ENCODE measurements at regions not wholly inside any gene's neighbourhood (a gene's known extent, or its start where the extent isn't known, plus 50 kb on each side); places are given as distances from the start of the nearest gene placed in this dataset.

- H3K4me3 ChIP-seq, result no peak overlapping the region
- intact Hi-C loops (cut with micrococcal nuclease), result no loop called here
- no peaks in the 10 kb centered on the region for H3K9me3 ChIP-seq (replicated peaks)
- TF ChIP-seq, protein P1, sequence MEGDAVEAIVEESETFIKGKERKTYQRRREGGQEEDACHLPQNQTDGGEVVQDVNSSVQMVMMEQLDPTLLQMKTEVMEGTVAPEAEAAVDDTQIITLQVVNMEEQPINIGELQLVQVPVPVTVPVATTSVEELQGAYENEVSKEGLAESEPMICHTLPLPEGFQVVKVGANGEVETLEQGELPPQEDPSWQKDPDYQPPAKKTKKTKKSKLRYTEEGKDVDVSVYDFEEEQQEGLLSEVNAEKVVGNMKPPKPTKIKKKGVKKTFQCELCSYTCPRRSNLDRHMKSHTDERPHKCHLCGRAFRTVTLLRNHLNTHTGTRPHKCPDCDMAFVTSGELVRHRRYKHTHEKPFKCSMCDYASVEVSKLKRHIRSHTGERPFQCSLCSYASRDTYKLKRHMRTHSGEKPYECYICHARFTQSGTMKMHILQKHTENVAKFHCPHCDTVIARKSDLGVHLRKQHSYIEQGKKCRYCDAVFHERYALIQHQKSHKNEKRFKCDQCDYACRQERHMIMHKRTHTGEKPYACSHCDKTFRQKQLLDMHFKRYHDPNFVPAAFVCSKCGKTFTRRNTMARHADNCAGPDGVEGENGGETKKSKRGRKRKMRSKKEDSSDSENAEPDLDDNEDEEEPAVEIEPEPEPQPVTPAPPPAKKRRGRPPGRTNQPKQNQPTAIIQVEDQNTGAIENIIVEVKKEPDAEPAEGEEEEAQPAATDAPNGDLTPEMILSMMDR (IDR thresholded peaks at IDR 0.05; ENCODE audit: borderline replicate concordance), result no peak
- no peak for DNase-seq
- H3K36me3 ChIP-seq, result no peaks in the 10 kb centered on the region
- H3K27me3 ChIP-seq (ENCODE audit: low read depth), result no peaks in the 10 kb centered on the region
- H3K27ac ChIP-seq (replicated peaks), result no peak overlapping the region
- H3K4me1 ChIP-seq, result no peaks in the 10 kb centered on the region
These were observed 925.7 kb downstream of the EPHA4 start for GRCh38 chr2:220646424-220646823.

- Histone ChIP-seq H3K9me3 (replicated peaks) (no peaks in the 10 kb centered on the region), H3K27me3 (ENCODE audit: low read depth) (no peaks in the 10 kb centered on the region), H3K4me3 (no peak overlapping the region), H3K4me1 (no peaks in the 10 kb centered on the region), H3K27ac (replicated peaks) (no peak overlapping the region), H3K36me3 (no peaks in the 10 kb centered on the region)
- TF ChIP-seq, protein P1 (IDR thresholded peaks at IDR 0.05; ENCODE audit: borderline replicate concordance), result no peak
- DNase-seq, result no peak
- intact Hi-C loops (cut with micrococcal nuclease), result no loop called here
These were observed 923.5 kb downstream of the EPHA4 start for GRCh38 chr2:220648628-220649027.

- H3K4me3 ChIP-seq, result no peak overlapping the region
- H3K27ac ChIP-seq (replicated peaks), result no peak overlapping the region
- DNase-seq, result no peak
- no peaks in the 10 kb centered on the region for H3K27me3 ChIP-seq (ENCODE audit: low read depth)
- TF ChIP-seq, protein P1 (IDR thresholded peaks at IDR 0.05; ENCODE audit: borderline replicate concordance), result no peak
- intact Hi-C loops (cut with micrococcal nuclease), result no loop called here
- no peaks in the 10 kb centered on the region for H3K4me1 ChIP-seq
- H3K36me3 ChIP-seq, result no peaks in the 10 kb centered on the region
- no peaks in the 10 kb centered on the region for H3K9me3 ChIP-seq (replicated peaks)
These were observed 918.3 kb downstream of the EPHA4 start for GRCh38 chr2:220653776-220654175.

DNA sequence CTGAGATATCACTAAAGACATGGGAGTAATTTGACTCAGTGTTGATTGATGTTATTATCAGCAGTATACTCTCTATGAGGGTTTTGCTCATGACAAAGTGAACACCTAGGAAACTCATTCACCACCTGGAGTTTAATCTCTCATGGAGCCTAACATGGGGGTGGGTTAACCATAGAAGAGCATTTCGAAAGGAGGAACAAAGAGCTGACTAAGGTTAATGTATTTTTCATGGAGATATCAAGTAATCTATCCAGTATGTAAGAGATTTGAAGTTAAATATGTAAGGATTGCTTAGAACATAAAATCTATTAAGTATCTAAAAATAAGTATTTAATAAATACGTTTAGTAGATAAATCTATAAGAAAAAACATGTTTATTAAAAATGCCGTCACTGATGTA, 917.8 kb downstream of the EPHA4 start:
- no peak for DNase-seq
- H3K27me3 ChIP-seq (ENCODE audit: low read depth), result no peaks in the 10 kb centered on the region
- no peaks in the 10 kb centered on the region for H3K4me1 ChIP-seq
- H3K36me3 ChIP-seq, result no peaks in the 10 kb centered on the region
- no peaks in the 10 kb centered on the region for H3K9me3 ChIP-seq (replicated peaks)
- no peak overlapping the region for H3K27ac ChIP-seq (replicated peaks)
- no peak overlapping the region for H3K4me3 ChIP-seq
- TF ChIP-seq, protein P1 (IDR thresholded peaks at IDR 0.05; ENCODE audit: borderline replicate concordance), result no peak
- intact Hi-C loops (cut with micrococcal nuclease), result no loop called here

DNA sequence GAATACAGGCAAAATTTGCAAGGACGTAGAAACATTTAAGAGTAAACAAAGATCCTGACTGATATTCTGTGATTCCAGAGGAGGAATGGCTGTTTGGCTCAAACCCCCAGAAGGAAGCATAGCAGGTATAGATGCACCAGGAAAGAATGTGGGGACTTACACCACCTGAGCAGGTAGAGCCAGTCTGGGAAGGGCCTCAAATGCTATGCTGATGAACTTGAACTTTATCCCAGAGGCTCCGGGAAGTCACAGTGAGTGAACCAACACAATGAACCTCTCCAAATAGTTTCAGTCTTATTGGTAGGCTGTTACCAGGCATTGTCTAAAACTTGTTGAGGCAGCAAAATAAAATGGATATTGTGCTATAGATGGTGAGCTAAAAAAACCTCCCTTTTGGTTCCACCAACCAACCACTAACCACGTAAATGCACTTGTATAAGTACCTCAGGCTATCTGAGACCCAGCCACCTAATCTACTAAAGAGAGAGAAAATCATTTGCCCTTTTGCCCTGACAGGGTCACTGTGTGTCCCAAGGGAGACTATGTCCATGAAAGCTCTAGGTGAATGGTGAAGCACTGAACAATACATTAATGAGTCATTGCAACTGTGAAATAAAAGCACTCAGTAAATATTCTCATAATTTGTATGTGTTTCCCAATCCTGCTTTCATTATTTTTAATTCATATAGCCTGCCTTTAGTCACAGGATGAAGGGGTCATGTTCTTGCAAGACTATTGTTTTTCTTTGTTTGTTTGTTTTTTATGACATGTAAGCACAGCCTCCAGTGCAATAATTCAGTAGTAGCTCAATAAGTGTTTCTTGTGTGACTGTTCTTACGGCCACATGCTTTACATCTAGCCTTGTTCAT, 911.6 kb downstream of the EPHA4 start:
- no peaks in the 10 kb centered on the region for H3K36me3 ChIP-seq
- H3K27ac ChIP-seq (replicated peaks), result no peak overlapping the region
- TF ChIP-seq, protein P1 (IDR thresholded peaks at IDR 0.05; ENCODE audit: borderline replicate concordance), result no peak
- no peaks in the 10 kb centered on the region for H3K27me3 ChIP-seq (ENCODE audit: low read depth)
- no peak overlapping the region for H3K4me3 ChIP-seq
- no peaks in the 10 kb centered on the region for H3K9me3 ChIP-seq (replicated peaks)
- no peak for DNase-seq
- H3K4me1 ChIP-seq, result no peaks in the 10 kb centered on the region
- intact Hi-C loops (cut with micrococcal nuclease), result no loop called here
